ENCODE measurements at regions not wholly inside any gene's neighbourhood (a gene's known extent, or its start where the extent isn't known, plus 50 kb on each side); places are given as distances from the start of the nearest gene placed in this dataset.

DNA sequence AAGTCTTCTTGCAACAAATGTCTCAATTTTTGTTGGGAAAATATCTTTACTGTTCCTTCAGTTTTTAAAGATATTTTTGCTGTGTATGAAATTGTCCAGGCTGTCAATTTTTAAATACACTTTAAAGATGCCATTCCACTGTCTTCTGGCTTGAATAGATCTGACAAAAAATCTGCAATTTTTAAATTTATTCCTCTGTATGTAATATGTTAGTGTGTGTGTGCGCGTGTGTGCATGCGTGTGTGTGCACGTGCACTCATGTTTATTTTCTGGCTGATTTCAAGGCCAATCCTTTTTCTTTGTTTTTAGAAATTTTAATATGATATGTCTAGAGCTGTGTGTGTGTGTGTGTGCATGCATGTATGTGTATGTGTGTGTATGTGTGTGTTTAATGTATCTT is 263.2 kb upstream of the SESN3 start:
- TF ChIP-seq, protein P1, sequence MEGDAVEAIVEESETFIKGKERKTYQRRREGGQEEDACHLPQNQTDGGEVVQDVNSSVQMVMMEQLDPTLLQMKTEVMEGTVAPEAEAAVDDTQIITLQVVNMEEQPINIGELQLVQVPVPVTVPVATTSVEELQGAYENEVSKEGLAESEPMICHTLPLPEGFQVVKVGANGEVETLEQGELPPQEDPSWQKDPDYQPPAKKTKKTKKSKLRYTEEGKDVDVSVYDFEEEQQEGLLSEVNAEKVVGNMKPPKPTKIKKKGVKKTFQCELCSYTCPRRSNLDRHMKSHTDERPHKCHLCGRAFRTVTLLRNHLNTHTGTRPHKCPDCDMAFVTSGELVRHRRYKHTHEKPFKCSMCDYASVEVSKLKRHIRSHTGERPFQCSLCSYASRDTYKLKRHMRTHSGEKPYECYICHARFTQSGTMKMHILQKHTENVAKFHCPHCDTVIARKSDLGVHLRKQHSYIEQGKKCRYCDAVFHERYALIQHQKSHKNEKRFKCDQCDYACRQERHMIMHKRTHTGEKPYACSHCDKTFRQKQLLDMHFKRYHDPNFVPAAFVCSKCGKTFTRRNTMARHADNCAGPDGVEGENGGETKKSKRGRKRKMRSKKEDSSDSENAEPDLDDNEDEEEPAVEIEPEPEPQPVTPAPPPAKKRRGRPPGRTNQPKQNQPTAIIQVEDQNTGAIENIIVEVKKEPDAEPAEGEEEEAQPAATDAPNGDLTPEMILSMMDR (conservative IDR thresholded peaks at IDR 0.05; ENCODE audit: low read length): no peak
- no peak overlapping the region for H3K4me3 ChIP-seq (ENCODE audit: low read length)
- DNase-seq (ENCODE audit: low read depth): no peak

DNA sequence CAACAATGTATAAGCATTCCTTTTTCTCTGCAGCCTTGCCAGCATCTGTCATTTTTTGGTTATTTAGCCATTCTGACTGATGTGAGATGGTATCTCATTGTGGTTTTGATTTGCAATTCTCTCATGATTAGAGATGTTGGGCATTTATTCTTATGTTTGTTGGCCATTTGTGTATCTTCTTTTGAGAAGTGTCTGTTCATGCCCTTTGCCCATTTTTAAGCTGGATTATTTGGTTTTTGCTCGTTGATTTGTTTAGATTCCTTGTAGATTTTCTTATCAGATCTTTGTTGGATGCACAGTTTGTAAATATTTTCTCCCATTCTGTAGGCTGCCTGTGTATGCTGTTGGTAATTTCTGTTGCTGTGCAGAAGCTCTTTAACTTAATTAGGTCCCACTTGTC is 259.6 kb upstream of the SESN3 start:
- H3K4me3 ChIP-seq (ENCODE audit: low read length): no peak overlapping the region
- DNase-seq (ENCODE audit: low read depth): no peak
- TF ChIP-seq, protein P1 (conservative IDR thresholded peaks at IDR 0.05; ENCODE audit: low read length): no peak

DNA sequence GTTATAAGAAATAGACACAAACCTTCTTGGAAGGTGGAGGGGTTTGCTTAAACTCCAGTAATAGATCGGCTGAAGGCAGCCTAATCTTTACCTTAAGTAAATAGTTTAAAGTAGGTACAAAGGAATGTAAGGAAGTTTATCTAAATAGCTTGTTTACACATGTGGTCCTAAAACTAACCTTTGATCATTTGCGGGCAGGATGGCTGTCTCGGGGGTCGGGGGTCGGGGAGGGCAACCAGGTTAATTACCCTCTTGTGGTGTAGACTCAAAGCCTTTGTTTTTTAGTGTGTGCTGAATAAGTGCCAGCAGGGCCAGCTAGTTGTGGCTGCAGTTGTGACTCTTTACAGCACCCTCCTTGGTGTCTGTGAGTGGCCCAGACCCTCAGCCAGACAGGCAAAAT is 256.9 kb upstream of the SESN3 start:
- no peak overlapping the region for H3K4me3 ChIP-seq (ENCODE audit: low read length)
- DNase-seq (ENCODE audit: low read depth): no peak
- TF ChIP-seq, protein P1 (conservative IDR thresholded peaks at IDR 0.05; ENCODE audit: low read length): no peak

DNA sequence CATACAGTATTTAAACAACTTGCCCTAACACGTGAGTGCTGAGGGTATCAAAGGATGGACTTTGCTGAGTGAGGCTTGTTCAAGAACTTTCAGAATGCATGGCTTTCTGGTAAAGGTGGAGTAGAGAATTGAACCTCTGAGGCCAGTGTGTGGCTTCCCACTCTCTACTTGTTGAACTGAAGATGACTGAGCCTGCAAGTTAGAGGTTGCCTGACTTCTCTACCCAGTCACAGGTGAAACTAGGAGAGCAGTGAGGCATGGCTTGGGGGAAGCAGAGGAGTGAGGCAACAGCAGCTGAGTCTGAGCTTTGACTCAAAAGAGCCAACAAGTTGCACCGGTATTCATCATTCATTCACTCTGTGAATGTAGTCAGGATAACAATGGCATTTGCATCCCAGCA is 256.4 kb upstream of the SESN3 start:
- TF ChIP-seq, protein P1 (conservative IDR thresholded peaks at IDR 0.05; ENCODE audit: low read length): no peak
- DNase-seq (ENCODE audit: low read depth): peak; percentile 32
- no peak overlapping the region for H3K4me3 ChIP-seq (ENCODE audit: low read length)

DNA sequence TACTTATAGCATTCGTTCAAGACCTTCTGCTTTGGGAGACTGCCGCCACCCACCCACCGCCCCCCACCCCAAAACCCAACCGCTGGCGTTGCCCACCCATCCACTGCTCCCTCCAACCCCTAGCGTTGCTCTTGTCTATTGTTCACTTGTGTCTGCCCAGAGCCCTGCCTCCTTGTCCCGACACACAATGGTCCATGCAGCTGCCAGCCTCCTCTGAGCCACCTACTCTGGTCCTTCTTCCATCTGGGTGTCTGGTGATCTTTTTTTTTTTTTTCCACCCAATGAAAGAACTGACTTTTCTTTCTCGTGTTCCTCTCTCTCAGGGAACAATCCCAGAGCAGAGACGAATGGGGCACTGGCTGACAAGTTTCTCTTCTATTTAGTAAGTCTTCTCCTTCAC is 256.0 kb upstream of the SESN3 start:
- TF ChIP-seq, protein P1 (conservative IDR thresholded peaks at IDR 0.05; ENCODE audit: low read length): no peak
- no peak for DNase-seq (ENCODE audit: low read depth)

DNA sequence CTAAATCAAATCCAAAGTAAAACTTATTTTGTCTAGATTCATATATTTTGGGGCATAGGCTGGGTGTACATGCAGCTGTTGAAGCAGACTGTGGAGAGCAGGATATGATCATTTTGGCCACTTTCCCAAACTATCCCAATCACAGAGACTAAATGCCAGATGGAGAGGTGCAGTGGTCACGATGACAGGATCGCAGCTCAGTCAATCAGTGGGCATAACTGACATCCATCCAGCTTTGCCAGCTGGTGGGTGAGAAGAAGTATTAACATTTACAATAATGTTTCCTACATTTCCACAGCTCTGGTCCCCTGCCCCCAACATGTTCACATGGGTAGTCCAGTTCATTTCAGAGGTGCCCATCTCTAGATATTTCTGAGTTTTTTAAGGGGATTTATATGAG is 255.5 kb upstream of the SESN3 start:
- no peak for DNase-seq (ENCODE audit: low read depth)
- no peak overlapping the region for H3K4me3 ChIP-seq (ENCODE audit: low read length)
- TF ChIP-seq, protein P1 (conservative IDR thresholded peaks at IDR 0.05; ENCODE audit: low read length): no peak

More for the DNA sequence above, 256.0 kb upstream of the SESN3 start:
- no peak overlapping the region for H3K4me3 ChIP-seq (ENCODE audit: low read length)

DNA sequence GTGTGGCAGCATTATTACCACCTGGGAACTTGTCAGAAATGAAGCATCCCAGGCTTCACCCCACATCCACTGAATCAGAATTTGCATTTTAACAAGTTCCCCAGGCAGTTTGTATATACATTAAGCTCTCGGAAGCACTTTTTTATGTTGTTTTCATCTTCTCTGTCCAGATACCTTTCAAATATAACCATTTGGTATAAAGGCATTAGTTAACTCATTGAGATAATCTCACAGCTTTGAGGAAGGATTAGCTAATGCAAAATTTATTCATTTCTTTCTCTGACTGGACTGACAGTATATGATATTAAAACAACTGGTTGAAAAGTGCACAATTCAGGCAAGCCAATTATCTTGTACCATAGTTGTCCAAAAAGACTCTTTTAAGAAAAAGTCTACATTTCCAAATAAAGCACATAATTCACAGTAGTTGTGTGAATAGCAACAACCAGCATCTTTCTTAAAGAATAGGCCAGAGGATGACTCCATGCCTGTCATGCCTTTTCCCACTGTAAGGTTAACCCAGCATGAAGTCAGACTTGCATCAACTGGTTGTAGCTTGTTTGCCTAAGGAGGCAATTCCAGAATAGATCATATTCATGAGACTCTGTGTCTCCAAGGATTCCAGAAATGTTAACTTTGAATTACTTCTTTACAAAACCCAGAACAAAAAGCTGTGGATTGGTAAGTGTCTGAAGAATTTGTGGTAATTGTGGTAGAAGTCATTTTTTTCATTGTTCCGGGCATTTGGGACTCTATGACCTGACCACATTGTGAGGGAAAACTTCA is 254.3 kb upstream of the SESN3 start:
- H3K4me3 ChIP-seq (ENCODE audit: low read length): no peak overlapping the region
- peak; percentile 96 for DNase-seq (ENCODE audit: low read depth)
- TF ChIP-seq, protein P1 (conservative IDR thresholded peaks at IDR 0.05; ENCODE audit: low read length): no peak
